C4-2B (cell line): ENCODE measurements at regions not wholly inside any gene's neighbourhood (a gene's known extent, or its start where the extent isn't known, plus 50 kb on each side); places are given as distances from the start of the nearest gene placed in this dataset.

Source experiments
- H3K27ac ChIP-seq: fragments of 450-650 bp; 2 replicates; pipeline ENCODE4 v1.5.1; 2017
- ZFX ChIP-seq: fragments of 450-650 bp; IDR thresholded peaks from 2 replicates; pipeline ENCODE4 v1.6.1; 2017
- TF ChIP-seq, protein P1 (sequence below): fragments of 450-650 bp; conservative IDR thresholded peaks from 2 replicates; pipeline ENCODE4 v1.5.1; 2017; ENCODE audit warnings: mild to moderate bottlenecking

DNA sequence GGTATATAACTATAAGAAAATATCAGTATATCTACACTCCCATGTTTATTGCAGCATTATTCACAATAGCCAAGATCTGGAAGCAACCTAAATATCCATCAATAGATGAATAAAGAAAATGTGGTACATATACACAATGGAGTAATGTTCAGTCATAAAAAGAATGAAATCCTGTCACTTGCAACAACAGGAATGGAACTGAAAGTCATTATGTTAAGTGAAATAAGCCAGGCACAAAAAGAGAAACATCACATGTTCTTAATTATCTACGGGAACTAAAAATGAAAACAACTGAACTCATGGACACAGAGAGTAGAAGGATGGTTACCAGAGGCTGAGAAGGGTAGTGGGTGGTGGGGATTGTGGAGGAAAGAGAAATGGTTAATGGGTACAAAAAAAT is 665.2 kb downstream of the TBC1D4 start:
- no peak for TF ChIP-seq ZFX
- TF ChIP-seq, protein P1, sequence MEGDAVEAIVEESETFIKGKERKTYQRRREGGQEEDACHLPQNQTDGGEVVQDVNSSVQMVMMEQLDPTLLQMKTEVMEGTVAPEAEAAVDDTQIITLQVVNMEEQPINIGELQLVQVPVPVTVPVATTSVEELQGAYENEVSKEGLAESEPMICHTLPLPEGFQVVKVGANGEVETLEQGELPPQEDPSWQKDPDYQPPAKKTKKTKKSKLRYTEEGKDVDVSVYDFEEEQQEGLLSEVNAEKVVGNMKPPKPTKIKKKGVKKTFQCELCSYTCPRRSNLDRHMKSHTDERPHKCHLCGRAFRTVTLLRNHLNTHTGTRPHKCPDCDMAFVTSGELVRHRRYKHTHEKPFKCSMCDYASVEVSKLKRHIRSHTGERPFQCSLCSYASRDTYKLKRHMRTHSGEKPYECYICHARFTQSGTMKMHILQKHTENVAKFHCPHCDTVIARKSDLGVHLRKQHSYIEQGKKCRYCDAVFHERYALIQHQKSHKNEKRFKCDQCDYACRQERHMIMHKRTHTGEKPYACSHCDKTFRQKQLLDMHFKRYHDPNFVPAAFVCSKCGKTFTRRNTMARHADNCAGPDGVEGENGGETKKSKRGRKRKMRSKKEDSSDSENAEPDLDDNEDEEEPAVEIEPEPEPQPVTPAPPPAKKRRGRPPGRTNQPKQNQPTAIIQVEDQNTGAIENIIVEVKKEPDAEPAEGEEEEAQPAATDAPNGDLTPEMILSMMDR: no peak

DNA sequence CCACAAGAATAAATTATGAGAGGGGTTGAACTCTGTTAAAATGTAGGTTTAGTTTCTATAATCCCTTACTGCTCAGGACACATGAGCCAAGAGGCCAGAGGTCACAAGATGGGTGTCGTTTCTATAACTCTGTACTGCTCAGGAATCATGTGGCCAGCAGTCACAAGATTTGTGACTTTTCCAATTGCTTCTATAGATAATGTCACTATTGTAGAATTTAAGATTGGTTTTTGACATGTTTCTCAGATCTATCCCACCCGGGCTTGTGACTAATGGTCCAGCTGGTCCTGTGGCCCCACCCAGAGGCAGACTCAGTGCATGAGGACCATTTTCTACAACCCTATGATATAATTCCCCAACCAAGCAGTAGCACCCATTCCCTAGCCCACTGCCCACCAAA is 662.0 kb upstream of the KLF12 start:
- TF ChIP-seq, protein P1: no peak
- TF ChIP-seq ZFX: no peak
- H3K27ac ChIP-seq: no peak overlapping the region

More for the DNA sequence above, 665.2 kb downstream of the TBC1D4 start:
- no peak overlapping the region for H3K27ac ChIP-seq

DNA sequence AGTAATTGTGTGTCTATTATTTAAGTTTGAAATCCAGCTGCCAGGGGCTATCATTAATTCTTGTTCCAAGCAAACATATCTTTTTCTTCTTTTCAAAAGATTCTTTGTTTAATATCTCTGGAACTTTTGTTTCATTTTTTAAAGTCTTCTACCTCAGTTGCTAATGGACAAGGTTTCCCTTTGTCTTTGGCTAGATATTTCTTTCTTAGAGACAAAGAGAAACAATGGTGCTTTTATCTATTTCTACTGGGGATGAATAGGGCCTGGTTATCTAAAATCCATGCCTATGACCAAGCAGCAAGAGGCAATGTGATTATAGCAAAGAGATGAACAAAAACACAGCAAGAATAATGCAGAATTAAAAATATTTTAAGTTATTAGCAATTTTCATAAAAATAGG is 661.3 kb upstream of the KLF12 start:
- no peak for TF ChIP-seq ZFX
- no peak overlapping the region for H3K27ac ChIP-seq

DNA sequence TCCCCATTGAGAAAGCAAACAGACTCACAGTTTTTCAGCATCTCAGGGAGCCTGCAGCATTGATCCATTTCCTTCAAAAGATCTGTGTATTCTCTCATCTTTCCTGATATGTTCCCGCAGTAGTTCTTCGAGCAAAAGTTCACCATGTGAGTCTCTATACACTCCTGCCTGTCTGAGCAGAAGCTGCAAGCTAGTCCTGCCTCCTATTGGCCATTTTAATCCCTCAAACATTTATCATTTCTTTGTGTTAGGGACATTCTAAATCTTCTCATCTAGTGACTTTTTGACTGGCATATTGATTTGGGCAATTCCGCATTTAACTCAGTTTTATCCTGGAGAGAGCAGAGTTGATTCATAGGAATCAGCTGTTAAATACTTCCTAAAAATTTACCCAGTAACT is 660.4 kb upstream of the KLF12 start:
- H3K27ac ChIP-seq: no peak overlapping the region
- TF ChIP-seq, protein P1: no peak
- TF ChIP-seq ZFX: no peak

DNA sequence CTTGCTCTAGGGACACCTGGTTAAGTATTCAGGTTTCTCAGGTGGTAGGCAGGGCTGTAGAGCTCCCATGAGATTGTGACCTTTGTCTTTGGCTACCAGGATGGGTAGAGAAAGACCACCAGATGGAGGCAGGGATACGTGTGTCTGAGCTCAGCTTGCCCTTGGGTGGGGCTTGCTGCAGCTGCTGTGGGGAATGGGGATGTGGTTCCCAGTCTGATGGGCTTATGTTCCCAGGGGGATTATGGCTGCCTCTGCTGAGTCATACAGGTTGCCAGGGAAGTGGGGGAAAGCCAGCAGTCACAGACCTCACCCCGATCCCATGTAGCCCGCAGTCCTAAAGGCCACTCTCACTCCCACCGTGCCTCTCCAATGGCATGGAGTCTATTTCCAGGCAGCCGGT is 659.9 kb upstream of the KLF12 start:
- no peak overlapping the region for H3K27ac ChIP-seq
- TF ChIP-seq ZFX: no peak
- TF ChIP-seq, protein P1: no peak

DNA sequence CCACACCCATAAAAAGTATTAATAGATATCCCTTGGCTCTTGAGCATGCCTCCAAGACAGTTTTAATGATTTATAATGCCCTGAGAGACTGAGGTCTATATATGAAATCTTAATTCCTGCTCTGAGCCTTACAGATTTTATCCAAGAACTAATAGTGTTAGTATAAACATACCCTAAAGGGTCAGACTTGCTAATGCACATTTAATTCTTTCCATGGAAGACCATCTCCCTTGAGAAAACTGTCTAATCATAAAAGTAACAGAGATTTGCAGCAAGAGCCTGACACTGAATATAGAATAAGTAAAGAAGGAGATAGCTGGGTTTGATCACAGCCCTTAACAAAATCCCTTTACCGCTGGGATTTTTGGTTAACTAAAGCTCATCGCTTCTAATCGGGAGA is 650.8 kb upstream of the KLF12 start:
- no peak for TF ChIP-seq ZFX
- TF ChIP-seq, protein P1: no peak

DNA sequence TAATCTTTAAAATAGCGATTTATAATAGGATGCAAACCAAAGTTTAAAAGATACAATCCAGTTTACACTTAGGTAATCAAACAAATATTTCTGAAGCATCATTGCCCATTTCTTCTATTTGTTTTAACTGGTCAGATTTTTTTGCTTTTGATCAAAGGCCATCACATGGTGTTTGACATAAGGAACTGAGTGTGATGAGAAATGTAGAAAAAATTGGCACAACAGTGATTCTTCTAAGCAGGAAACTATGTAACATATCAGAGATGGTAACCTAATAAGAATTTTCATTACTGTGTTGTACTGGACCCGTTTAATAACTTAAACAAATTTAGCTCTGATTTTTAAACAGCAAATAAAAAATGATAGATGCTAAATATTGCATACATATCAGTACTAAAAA is 644.7 kb upstream of the KLF12 start:
- no peak for TF ChIP-seq ZFX
- TF ChIP-seq, protein P1: no peak
- no peak overlapping the region for H3K27ac ChIP-seq

More for the DNA sequence above, 650.8 kb upstream of the KLF12 start:
- no peak overlapping the region for H3K27ac ChIP-seq

DNA sequence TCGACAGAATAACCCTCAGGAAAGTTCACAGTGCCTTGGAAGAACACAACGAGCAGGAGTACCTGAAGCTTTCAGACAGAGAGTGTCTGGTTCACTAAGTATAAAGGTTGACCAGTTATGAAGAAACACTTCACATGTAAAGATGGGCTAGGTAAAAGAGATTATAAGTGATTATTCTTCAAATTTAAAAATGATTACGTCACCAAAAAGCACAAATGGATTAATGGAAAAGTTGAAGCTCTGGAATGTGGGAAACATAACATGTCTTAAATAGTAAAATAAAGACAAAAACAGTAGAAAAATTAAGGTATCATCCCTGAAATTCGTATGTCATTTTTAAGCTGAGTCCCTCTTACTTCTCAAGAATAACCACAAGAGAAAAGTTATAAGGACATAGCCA is 643.9 kb upstream of the KLF12 start:
- TF ChIP-seq, protein P1: no peak
- TF ChIP-seq ZFX: no peak
- no peak overlapping the region for H3K27ac ChIP-seq
